ENCODE measurements at regions not wholly inside any gene's neighbourhood (a gene's known extent, or its start where the extent isn't known, plus 50 kb on each side); places are given as distances from the start of the nearest gene placed in this dataset.

DNA sequence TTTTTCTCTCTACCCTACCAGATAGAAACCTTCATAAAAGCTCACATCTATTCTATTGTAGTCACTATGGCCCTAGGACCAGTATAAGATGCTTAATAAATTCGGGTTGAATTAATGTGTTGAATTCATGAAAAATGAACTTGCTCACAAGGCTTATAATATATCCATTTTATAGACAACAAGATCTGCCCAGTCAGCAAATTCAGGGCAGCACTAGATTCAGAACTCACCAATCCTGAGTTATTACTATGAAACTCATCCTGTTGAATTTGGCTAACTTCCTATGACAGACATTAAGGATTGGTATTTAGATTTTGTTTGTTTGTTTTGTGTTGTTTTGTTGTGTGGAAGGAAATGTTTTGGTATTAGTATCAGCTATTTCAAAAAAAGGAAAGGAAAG lies 143.6 kb upstream of the CCNG1 start:
- FAIRE-seq (no peak), DNase-seq (ENCODE audit: low read depth) (no peak)
- Histone ChIP-seq H3K27me3 (ENCODE audit: control insufficient read depth, insufficient read depth, low read length) (no peaks in the 10 kb centered on the region), H3K4me3 (ENCODE audit: low read depth, low read length) (no peak overlapping the region), H3K36me3 (ENCODE audit: control insufficient read depth, insufficient read depth, low read length) (no peaks in the 10 kb centered on the region)
- TF ChIP-seq, protein P1, sequence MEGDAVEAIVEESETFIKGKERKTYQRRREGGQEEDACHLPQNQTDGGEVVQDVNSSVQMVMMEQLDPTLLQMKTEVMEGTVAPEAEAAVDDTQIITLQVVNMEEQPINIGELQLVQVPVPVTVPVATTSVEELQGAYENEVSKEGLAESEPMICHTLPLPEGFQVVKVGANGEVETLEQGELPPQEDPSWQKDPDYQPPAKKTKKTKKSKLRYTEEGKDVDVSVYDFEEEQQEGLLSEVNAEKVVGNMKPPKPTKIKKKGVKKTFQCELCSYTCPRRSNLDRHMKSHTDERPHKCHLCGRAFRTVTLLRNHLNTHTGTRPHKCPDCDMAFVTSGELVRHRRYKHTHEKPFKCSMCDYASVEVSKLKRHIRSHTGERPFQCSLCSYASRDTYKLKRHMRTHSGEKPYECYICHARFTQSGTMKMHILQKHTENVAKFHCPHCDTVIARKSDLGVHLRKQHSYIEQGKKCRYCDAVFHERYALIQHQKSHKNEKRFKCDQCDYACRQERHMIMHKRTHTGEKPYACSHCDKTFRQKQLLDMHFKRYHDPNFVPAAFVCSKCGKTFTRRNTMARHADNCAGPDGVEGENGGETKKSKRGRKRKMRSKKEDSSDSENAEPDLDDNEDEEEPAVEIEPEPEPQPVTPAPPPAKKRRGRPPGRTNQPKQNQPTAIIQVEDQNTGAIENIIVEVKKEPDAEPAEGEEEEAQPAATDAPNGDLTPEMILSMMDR (IDR thresholded peaks at IDR 0.05; ENCODE audit: insufficient read depth, low read length, severe bottlenecking) = no peak

GRCh38 chr5:163303718-163304117 lies 133.7 kb upstream of the CCNG1 start:
- no peak for FAIRE-seq
- Histone ChIP-seq H3K27me3 (ENCODE audit: control insufficient read depth, insufficient read depth, low read length) (no peaks in the 10 kb centered on the region), H3K4me3 (ENCODE audit: low read depth, low read length) (no peak overlapping the region), H3K36me3 (ENCODE audit: control insufficient read depth, insufficient read depth, low read length) (no peaks in the 10 kb centered on the region)
- no peak for DNase-seq (ENCODE audit: low read depth)
- TF ChIP-seq, protein P1 (IDR thresholded peaks at IDR 0.05; ENCODE audit: insufficient read depth, low read length, severe bottlenecking) = no peak

DNA sequence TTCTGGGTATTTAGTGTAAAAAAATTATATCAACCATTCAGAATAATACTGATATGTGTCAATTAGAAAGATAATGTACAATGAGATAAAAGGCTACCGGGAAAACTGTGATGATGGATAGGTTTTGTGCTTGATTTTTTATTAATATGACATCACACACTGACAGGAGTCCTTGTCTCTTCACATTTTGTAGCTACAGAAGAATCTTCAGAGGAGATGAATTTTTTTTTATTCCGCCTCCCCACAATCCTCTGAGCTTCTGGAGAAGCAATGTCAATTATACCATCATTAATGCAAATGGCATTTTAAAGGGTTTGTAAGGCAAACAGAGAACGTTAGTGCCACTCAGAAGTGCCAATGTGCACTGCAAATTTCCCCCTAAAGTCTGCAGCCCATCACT lies 131.7 kb upstream of the CCNG1 start:
- TF ChIP-seq, protein P1 (IDR thresholded peaks at IDR 0.05; ENCODE audit: insufficient read depth, low read length, severe bottlenecking) = no peak
- DNase-seq (ENCODE audit: low read depth) (no peak), FAIRE-seq (no peak)

DNA sequence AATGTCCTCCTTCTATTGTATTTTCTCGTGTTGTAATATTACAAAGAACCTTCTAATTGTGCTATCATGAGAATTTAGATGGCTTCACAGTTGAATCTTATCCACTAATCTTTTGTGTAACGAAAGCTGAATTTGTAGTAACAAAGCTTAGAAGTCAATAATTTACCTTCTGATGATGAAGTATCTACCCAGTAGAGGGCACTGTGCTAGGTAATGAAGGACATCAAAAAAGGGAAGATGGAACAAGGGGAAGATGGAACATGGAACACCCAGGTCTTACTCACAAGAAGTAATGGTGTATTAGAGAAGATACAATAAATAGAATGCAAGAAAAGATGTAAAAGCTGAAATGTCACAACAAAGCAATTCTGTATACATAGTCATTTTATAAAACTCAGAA lies 131.0 kb upstream of the CCNG1 start:
- TF ChIP-seq, protein P1 (IDR thresholded peaks at IDR 0.05; ENCODE audit: insufficient read depth, low read length, severe bottlenecking) = peak; percentile 8

More for the DNA sequence above, 131.7 kb upstream of the CCNG1 start:
- Histone ChIP-seq H3K36me3 (ENCODE audit: control insufficient read depth, insufficient read depth, low read length) (no peaks in the 10 kb centered on the region), H3K4me3 (ENCODE audit: low read depth, low read length) (no peak overlapping the region), H3K27me3 (ENCODE audit: control insufficient read depth, insufficient read depth, low read length) (no peaks in the 10 kb centered on the region)

GRCh38 chr5:163309914-163310313 lies 127.5 kb upstream of the CCNG1 start:
- Histone ChIP-seq H3K27me3 (ENCODE audit: control insufficient read depth, insufficient read depth, low read length) (no peaks in the 10 kb centered on the region), H3K4me3 (ENCODE audit: low read depth, low read length) (no peak overlapping the region), H3K36me3 (ENCODE audit: control insufficient read depth, insufficient read depth, low read length) (no peaks in the 10 kb centered on the region)
- no peak for FAIRE-seq
- TF ChIP-seq, protein P1 (IDR thresholded peaks at IDR 0.05; ENCODE audit: insufficient read depth, low read length, severe bottlenecking) = no peak
- DNase-seq (ENCODE audit: low read depth) = no peak

More for the DNA sequence above, 131.0 kb upstream of the CCNG1 start:
- no peaks in the 10 kb centered on the region for H3K27me3 ChIP-seq (ENCODE audit: control insufficient read depth, insufficient read depth, low read length)
- no peak overlapping the region for H3K4me3 ChIP-seq (ENCODE audit: low read depth, low read length)
- FAIRE-seq = no peak
- H3K36me3 ChIP-seq (ENCODE audit: control insufficient read depth, insufficient read depth, low read length) = no peaks in the 10 kb centered on the region
- peak; percentile 21 for DNase-seq (ENCODE audit: low read depth)

GRCh38 chr5:163310997-163311396 lies 126.4 kb upstream of the CCNG1 start:
- DNase-seq (ENCODE audit: low read depth) = no peak
- no peak for FAIRE-seq
- TF ChIP-seq, protein P1 (IDR thresholded peaks at IDR 0.05; ENCODE audit: insufficient read depth, low read length, severe bottlenecking) = no peak
- Histone ChIP-seq H3K27me3 (ENCODE audit: control insufficient read depth, insufficient read depth, low read length) (no peaks in the 10 kb centered on the region), H3K36me3 (ENCODE audit: control insufficient read depth, insufficient read depth, low read length) (no peaks in the 10 kb centered on the region), H3K4me3 (ENCODE audit: low read depth, low read length) (no peak overlapping the region)
